Heart left ventricle (tissue), 13 donors: ENCODE measurements at regions not wholly inside any gene's neighbourhood (a gene's known extent, or its start where the extent isn't known, plus 50 kb on each side); places are given as distances from the start of the nearest gene placed in this dataset.

ENCODE experiments used
- CTCF ChIP-seq, 12 donors: fragments of 200-600 bp; sonication (generic) in 4 of 12; IDR thresholded peaks; one replicate each; pipeline versions ENCODE4 v1.5.0 to v1.8.0; 2018 to 2022; ENCODE audit warnings: antibody characterized with exemption in 12 of 12, mild to moderate bottlenecking in 5 of 12
- POLR2A ChIP-seq, 2 donors: fragments of 450-650 bp; IDR thresholded peaks; one replicate each; pipeline ENCODE4 v1.6.1; 2017; ENCODE audit warnings: antibody characterized with exemption in 2 of 2, mild to moderate bottlenecking in 2 of 2, moderate library complexity in 2 of 2
- donor health status: ischemic (EF 13 %, LVEDD 7.1; RV severe dilation, severe dysfunction).
- donor health status: DM: no; HTN: yes; CAD: no.
- donor health status: DM: no; HTN: no; CAD: no.
- donor health status: ischemic (EF 25% LVEDD 6.9; RV normal size, moderate dysfunction).
- donor health status: ischemic (EF 25% LVEDD 5.7; RV mildly dilated, moderate dysfunction).
- donor health status: ischemic (EF 35%, LVEDD 5.7; RV mildly dilated, moderate dysfunction).
- donor health status: nonischemic (EF 11% LVEDD 7.7; RV severe dilation, severe dysfunction).
- donor health status: DM: yes; HTN: yes; CAD: no.
- donor health status: PGD.
- donor health status: ischemic (EF 29% LVEDD 5.4; RV normal size, mild dysfunction).
- donor health status: nonischemic (EF 23%, LVEDD 6.1; RV moderate dilation, normal function).

GRCh38 chr2:153136216-153136615, 342.3 kb downstream of the RPRM start:
- TF ChIP-seq CTCF (IDR thresholded peaks at IDR 0.05) (no peak), POLR2A (IDR thresholded peaks at IDR 0.05) (no peak)
